ENCODE measurements at regions not wholly inside any gene's neighbourhood (a gene's known extent, or its start where the extent isn't known, plus 50 kb on each side); places are given as distances from the start of the nearest gene placed in this dataset.

- ATAC-seq (no peak), DNase-seq (no peak)
- ChIA-PET CTCF (no interaction called here), POLR2A (no interaction called here)
- TF ChIP-seq, protein P1, sequence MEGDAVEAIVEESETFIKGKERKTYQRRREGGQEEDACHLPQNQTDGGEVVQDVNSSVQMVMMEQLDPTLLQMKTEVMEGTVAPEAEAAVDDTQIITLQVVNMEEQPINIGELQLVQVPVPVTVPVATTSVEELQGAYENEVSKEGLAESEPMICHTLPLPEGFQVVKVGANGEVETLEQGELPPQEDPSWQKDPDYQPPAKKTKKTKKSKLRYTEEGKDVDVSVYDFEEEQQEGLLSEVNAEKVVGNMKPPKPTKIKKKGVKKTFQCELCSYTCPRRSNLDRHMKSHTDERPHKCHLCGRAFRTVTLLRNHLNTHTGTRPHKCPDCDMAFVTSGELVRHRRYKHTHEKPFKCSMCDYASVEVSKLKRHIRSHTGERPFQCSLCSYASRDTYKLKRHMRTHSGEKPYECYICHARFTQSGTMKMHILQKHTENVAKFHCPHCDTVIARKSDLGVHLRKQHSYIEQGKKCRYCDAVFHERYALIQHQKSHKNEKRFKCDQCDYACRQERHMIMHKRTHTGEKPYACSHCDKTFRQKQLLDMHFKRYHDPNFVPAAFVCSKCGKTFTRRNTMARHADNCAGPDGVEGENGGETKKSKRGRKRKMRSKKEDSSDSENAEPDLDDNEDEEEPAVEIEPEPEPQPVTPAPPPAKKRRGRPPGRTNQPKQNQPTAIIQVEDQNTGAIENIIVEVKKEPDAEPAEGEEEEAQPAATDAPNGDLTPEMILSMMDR (IDR thresholded peaks at IDR 0.05), result no peak
- intact Hi-C loops (cut with micrococcal nuclease), result no loop called here
- no peaks in the 10 kb centered on the region for H3K9me3 Mint-ChIP-seq
- no peaks in the 10 kb centered on the region for H3K27me3 Mint-ChIP-seq
- H3K36me3 Mint-ChIP-seq (ENCODE audit: low read depth), result no peaks in the 10 kb centered on the region
- H3K4me3 Mint-ChIP-seq, result no peak overlapping the region
- no peak overlapping the region for H3K27ac Mint-ChIP-seq
- no peaks in the 10 kb centered on the region for H3K4me1 Mint-ChIP-seq (ENCODE audit: low read depth)
Observed at GRCh38 chr5:101897914-101898313, 398.2 kb downstream of the SLCO4C1 start.

GRCh38 chr5:101894985-101895384, 401.1 kb downstream of the SLCO4C1 start:
- H3K9me3 Mint-ChIP-seq, result no peaks in the 10 kb centered on the region
- ATAC-seq (no peak), DNase-seq (no peak)
- no peaks in the 10 kb centered on the region for H3K4me1 Mint-ChIP-seq (ENCODE audit: low read depth)
- intact Hi-C loops (cut with micrococcal nuclease), result no loop called here
- no peaks in the 10 kb centered on the region for H3K27me3 Mint-ChIP-seq
- no peak overlapping the region for H3K27ac Mint-ChIP-seq
- CTCF ChIA-PET, result no interaction called here
- H3K4me3 Mint-ChIP-seq, result no peak overlapping the region
- POLR2A ChIA-PET, result no interaction called here
- H3K36me3 Mint-ChIP-seq (ENCODE audit: low read depth), result no peaks in the 10 kb centered on the region
- TF ChIP-seq, protein P1 (IDR thresholded peaks at IDR 0.05), result no peak

- Mint-ChIP-seq H3K9me3 (no peaks in the 10 kb centered on the region), H3K4me1 (ENCODE audit: low read depth) (no peaks in the 10 kb centered on the region), H3K36me3 (ENCODE audit: low read depth) (no peaks in the 10 kb centered on the region), H3K27ac (no peak overlapping the region), H3K27me3 (no peaks in the 10 kb centered on the region), H3K4me3 (no peak overlapping the region)
- ATAC-seq, result no peak
- ChIA-PET CTCF (no interaction called here), POLR2A (no interaction called here)
- intact Hi-C loops (cut with micrococcal nuclease), result no loop called here
- no peak for DNase-seq
- TF ChIP-seq, protein P1 (IDR thresholded peaks at IDR 0.05), result no peak
Observed at GRCh38 chr5:101878190-101878589, 417.9 kb downstream of the SLCO4C1 start.

- no peaks in the 10 kb centered on the region for H3K4me1 Mint-ChIP-seq (ENCODE audit: low read depth)
- no peak overlapping the region for H3K4me3 Mint-ChIP-seq
- ChIA-PET POLR2A (no interaction called here), CTCF (no interaction called here)
- intact Hi-C loops (cut with micrococcal nuclease), result no loop called here
- H3K9me3 Mint-ChIP-seq, result no peaks in the 10 kb centered on the region
- no peaks in the 10 kb centered on the region for H3K36me3 Mint-ChIP-seq (ENCODE audit: low read depth)
- no peak for ATAC-seq
- TF ChIP-seq, protein P1 (IDR thresholded peaks at IDR 0.05), result no peak
- DNase-seq, result no peak
- H3K27me3 Mint-ChIP-seq, result no peaks in the 10 kb centered on the region
- H3K27ac Mint-ChIP-seq, result no peak overlapping the region
Observed at GRCh38 chr5:101877451-101877850, 418.6 kb downstream of the SLCO4C1 start.

DNA sequence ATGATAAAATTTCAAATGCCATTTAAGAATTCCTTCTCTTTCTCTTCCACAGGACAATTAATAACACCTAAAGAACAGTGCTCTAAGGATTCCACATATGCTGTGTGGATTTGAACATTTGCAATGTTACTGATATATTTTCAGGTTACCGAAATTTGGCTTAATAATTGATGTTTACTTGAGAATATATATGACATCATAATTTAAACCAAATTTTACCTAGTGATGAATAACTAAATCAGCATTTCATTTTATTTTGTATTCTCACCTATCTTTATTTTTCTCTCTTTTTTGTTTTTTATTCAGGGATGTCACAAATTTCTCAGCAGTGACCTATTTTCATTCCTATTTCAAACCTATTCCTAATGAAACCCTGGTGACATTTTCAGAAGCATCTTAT, 429.6 kb downstream of the SLCO4C1 start:
- Mint-ChIP-seq H3K4me3 (no peak overlapping the region), H3K36me3 (ENCODE audit: low read depth) (no peaks in the 10 kb centered on the region), H3K27me3 (no peaks in the 10 kb centered on the region), H3K9me3 (peaks cover 5% of the 10 kb centered on the region), H3K4me1 (ENCODE audit: low read depth) (no peaks in the 10 kb centered on the region), H3K27ac (no peak overlapping the region)
- ChIA-PET POLR2A (no interaction called here), CTCF (no interaction called here)
- TF ChIP-seq, protein P1 (IDR thresholded peaks at IDR 0.05), result no peak
- ATAC-seq (no peak), DNase-seq (no peak)
- intact Hi-C loops (cut with micrococcal nuclease), result no loop called here
